NCI-H345 treated with DMSO at 0.1 percent for 48 hours (cell line): ENCODE measurements at regions not wholly inside any gene's neighbourhood (a gene's known extent, or its start where the extent isn't known, plus 50 kb on each side); places are given as distances from the start of the nearest gene placed in this dataset.

ENCODE experiments used
- DNase-seq: peaks from one replicate; lab custom pipeline; 2025; ENCODE audit not compliant: unreplicated experiment; lab: John Stamatoyannopoulos, UW

- no peak for DNase-seq
Observed at GRCh38 chr13:40186041-40186440, 480.4 kb downstream of the FOXO1 start.

- DNase-seq = no peak
Observed at GRCh38 chr13:40186626-40187323, 479.7 kb downstream of the FOXO1 start.

- DNase-seq = no peak
Observed at GRCh38 chr13:40187324-40187795, 479.1 kb downstream of the FOXO1 start.

- no peak for DNase-seq
Observed at GRCh38 chr13:40187841-40188591, 478.4 kb downstream of the FOXO1 start.

GRCh38 chr13:40189426-40189825 is 477.0 kb downstream of the FOXO1 start:
- DNase-seq = no peak

- no peak for DNase-seq
Observed at GRCh38 chr13:40189898-40190630, 476.4 kb downstream of the FOXO1 start.

GRCh38 chr13:40190641-40191100 is 475.8 kb downstream of the FOXO1 start:
- no peak for DNase-seq

- no peak for DNase-seq
Observed at GRCh38 chr13:40191186-40191980, 475.1 kb downstream of the FOXO1 start.

- DNase-seq = no peak
Observed at GRCh38 chr13:40192452-40192851, 474.0 kb downstream of the FOXO1 start.

- no peak for DNase-seq
Observed at GRCh38 chr13:40192858-40193257, 473.6 kb downstream of the FOXO1 start.

GRCh38 chr13:40193286-40194223 is 472.9 kb downstream of the FOXO1 start:
- no peak for DNase-seq

- no peak for DNase-seq
Observed at GRCh38 chr13:40194224-40194806, 472.1 kb downstream of the FOXO1 start.

GRCh38 chr13:40197049-40197448 is 469.4 kb downstream of the FOXO1 start:
- DNase-seq = no peak

- DNase-seq = no peak
Observed at GRCh38 chr13:40197936-40198595, 468.4 kb downstream of the FOXO1 start.

- DNase-seq = no peak
Observed at GRCh38 chr13:40200273-40200978, 466.0 kb downstream of the FOXO1 start.

- no peak for DNase-seq
Observed at GRCh38 chr13:40204246-40204645, 462.2 kb downstream of the FOXO1 start.

GRCh38 chr13:40205771-40206240 is 460.6 kb downstream of the FOXO1 start:
- DNase-seq = no peak
